HL-60 (cell line): ENCODE measurements at regions not wholly inside any gene's neighbourhood (a gene's known extent, or its start where the extent isn't known, plus 50 kb on each side); places are given as distances from the start of the nearest gene placed in this dataset.

ENCODE experiments used
- DNase-seq, 2 experiments: peaks; one replicate each; pipeline ENCODE4 v3.0.0-alpha.2; 2010 to 2020; ENCODE audit warnings: low read depth in 1 of 2, low spot score in 1 of 2
- H3K27ac ChIP-seq: fragments of 250-450 bp; sonication (Bioruptor Pico); replicated peaks from 2 replicates; pipeline ENCODE4 v1.5.1; 2020; ENCODE audit warnings: mild to moderate bottlenecking, moderate library complexity
- H3K27me3 ChIP-seq: fragments of 250-450 bp; sonication (Bioruptor Pico); 2 replicates; pipeline ENCODE4 v1.5.1; 2021; ENCODE audit warnings: mild to moderate bottlenecking, moderate library complexity; ENCODE audit not compliant: insufficient read depth, poor library complexity, severe bottlenecking
- H3K4me3 ChIP-seq: replicated peaks from 2 replicates; pipeline ENCODE4 v1.5.1; 2011; ENCODE audit warnings: mild to moderate bottlenecking, control low read depth, low read length; ENCODE audit not compliant: insufficient read depth
- CTCF ChIP-seq: IDR thresholded peaks from one replicate; pipeline ENCODE4 v1.5.1; 2011; ENCODE audit warnings: low read length, control low read depth, inconsistent platforms; ENCODE audit not compliant: insufficient read depth
- GABPA ChIP-seq: IDR thresholded peaks from 2 replicates; pipeline ENCODE4 v1.6.1; 2012; ENCODE audit warnings: low read depth
- POLR2AphosphoS5 ChIP-seq: IDR thresholded peaks from 2 replicates; pipeline ENCODE4 v1.6.1; 2012; ENCODE audit warnings: low read depth
- REST ChIP-seq: IDR thresholded peaks from 2 replicates; pipeline ENCODE4 v1.6.1; 2012; ENCODE audit warnings: low read depth; ENCODE audit not compliant: insufficient replicate concordance
- SPI1 ChIP-seq: IDR thresholded peaks from 2 replicates; pipeline ENCODE4 v1.6.1; 2012; ENCODE audit warnings: low read depth, mild to moderate bottlenecking, borderline replicate concordance

- DNase-seq: no peak
- Histone ChIP-seq H3K27ac (no peak overlapping the region), H3K4me3 (no peak overlapping the region), H3K27me3 (no peaks in the 10 kb centered on the region)
- TF ChIP-seq POLR2AphosphoS5 (no peak), CTCF (no peak), GABPA (no peak), SPI1 (no peak)
Measured at GRCh38 chr16:59044616-59045015, 310.5 kb upstream of the GOT2 start.

GRCh38 chr16:59042301-59042700, 308.2 kb upstream of the GOT2 start:
- peak in 1 of 2 experiments; percentile 87 for DNase-seq
- Histone ChIP-seq H3K27ac (peak overlapping the region; percentile 57), H3K4me3 (no peak overlapping the region), H3K27me3 (no peaks in the 10 kb centered on the region)
- TF ChIP-seq SPI1 (peak; percentile 71; the same call in 1 of the 2 replicates), POLR2AphosphoS5 (peak; percentile 94), GABPA (no peak), REST (no peak), CTCF (no peak)

GRCh38 chr16:59039066-59039720, 305.1 kb upstream of the GOT2 start:
- Histone ChIP-seq H3K27me3 (no peaks in the 10 kb centered on the region), H3K27ac (peak overlapping the region; percentile 59), H3K4me3 (no peak overlapping the region)
- DNase-seq: peak in 1 of 2 experiments; percentile 39
- TF ChIP-seq SPI1 (0 out of 2 replicates have a peak, but pooled peaks have one; percentile 21), REST (no peak)

- H3K27ac ChIP-seq: no peak overlapping the region
- H3K4me3 ChIP-seq: no peak overlapping the region
- H3K27me3 ChIP-seq: no peaks in the 10 kb centered on the region
- no peak for TF ChIP-seq GABPA
- no peak for TF ChIP-seq REST
- TF ChIP-seq CTCF: no peak
- TF ChIP-seq SPI1: no peak
- TF ChIP-seq POLR2AphosphoS5: no peak
- DNase-seq: no peak
Measured at GRCh38 chr16:59030923-59031485, 296.9 kb upstream of the GOT2 start.
